Neural cell (in vitro differentiated cells): ENCODE measurements at regions not wholly inside any gene's neighbourhood (a gene's known extent, or its start where the extent isn't known, plus 50 kb on each side); places are given as distances from the start of the nearest gene placed in this dataset.

Experiments
- H2AFZ ChIP-seq: fragments of 200-600, 300-800 bp; sonication (generic), shearing (Covaris generic); 2 replicates; pipeline ENCODE4 v1.6.0; 2014; ENCODE audit warnings: low read depth, mild to moderate bottlenecking, antibody characterized with exemption, low read length, moderate library complexity
- H3F3A ChIP-seq: fragments of 200-600 bp; shearing (Covaris generic); 2 replicates; pipeline ENCODE4 v1.6.1; 2016; ENCODE audit warnings: mild to moderate bottlenecking, moderate library complexity, mixed read lengths, antibody characterized with exemption, low read length; ENCODE audit not compliant: insufficient read depth, poor library complexity, severe bottlenecking
- H3K27ac ChIP-seq: fragments of 200-600, 300-800 bp; sonication (generic), shearing (Covaris generic); 2 replicates; pipeline ENCODE4 v1.5.1; 2014; ENCODE audit warnings: mild to moderate bottlenecking, low read length, moderate library complexity
- H3K27me3 ChIP-seq: fragments of 300-800, 200-600 bp; sonication (generic), shearing (Covaris generic); 2 replicates; pipeline ENCODE4 v1.6.0; 2014; ENCODE audit warnings: mild to moderate bottlenecking, low read depth, low read length, moderate library complexity; ENCODE audit not compliant: insufficient read depth
- H3K36me3 ChIP-seq: fragments of 300-800, 200-600 bp; sonication (generic), shearing (Covaris generic); 2 replicates; pipeline ENCODE4 v1.5.1; 2014; ENCODE audit warnings: mild to moderate bottlenecking, antibody characterized with exemption, low read length, moderate library complexity; ENCODE audit not compliant: insufficient read depth
- H3K4me2 ChIP-seq: fragments of 300-800, 200-600 bp; sonication (generic), shearing (Covaris generic); 2 replicates; pipeline ENCODE4 v1.6.0; 2014; ENCODE audit warnings: mild to moderate bottlenecking, low read length
- H3K4me3 ChIP-seq: fragments of 300-800, 200-600 bp; sonication (generic), shearing (Covaris generic); 2 replicates; pipeline ENCODE4 v1.5.1; 2014; ENCODE audit warnings: mild to moderate bottlenecking, low read length, moderate library complexity
- H3K79me2 ChIP-seq: fragments of 200-600 bp; shearing (Covaris generic); replicated peaks from 2 replicates; pipeline ENCODE4 v1.6.0; 2014; ENCODE audit warnings: mild to moderate bottlenecking, low read length, moderate library complexity; ENCODE audit not compliant: insufficient read depth
- H3K9ac ChIP-seq: fragments of 300-800, 200-600 bp; sonication (generic), shearing (Covaris generic); 2 replicates; pipeline ENCODE4 v1.6.1; 2016; ENCODE audit warnings: mild to moderate bottlenecking, low read length, mixed read lengths
- H3K9me2 ChIP-seq: fragments of 200-600 bp; shearing (Covaris generic); 2 replicates; pipeline ENCODE4 v1.6.1; 2016; ENCODE audit warnings: mild to moderate bottlenecking, low read length, mixed read lengths; ENCODE audit not compliant: insufficient read depth
- H3K9me3 ChIP-seq: fragments of 200-600, 300-800 bp; sonication (generic), shearing (Covaris generic); 2 replicates; pipeline ENCODE4 v1.6.1; 2016; ENCODE audit warnings: mild to moderate bottlenecking, mixed run types, low read length, moderate library complexity, mixed read lengths
- H4K20me1 ChIP-seq: fragments of 200-600 bp; shearing (Covaris generic); 2 replicates; pipeline ENCODE4 v1.6.1; 2016; ENCODE audit warnings: mild to moderate bottlenecking, mixed run types; ENCODE audit not compliant: insufficient read depth
- CTCF ChIP-seq: fragments of 450-650 bp; IDR thresholded peaks from 2 replicates; pipeline ENCODE4 v1.5.1; 2014; ENCODE audit warnings: antibody characterized with exemption, mild to moderate bottlenecking, moderate library complexity; ENCODE audit not compliant: poor library complexity, severe bottlenecking
- EP300 ChIP-seq: fragments of 450-650 bp; conservative IDR thresholded peaks from 2 replicates; pipeline ENCODE4 v1.6.1; 2014; ENCODE audit warnings: antibody characterized with exemption, mild to moderate bottlenecking, moderate library complexity; ENCODE audit not compliant: poor library complexity, severe bottlenecking
- EZH2 ChIP-seq: fragments of 200-600, 300-800 bp; shearing (Covaris generic), sonication (generic); IDR thresholded peaks from 2 replicates; pipeline ENCODE4 v1.6.1; 2014; ENCODE audit warnings: antibody characterized with exemption, low read length, borderline replicate concordance, mild to moderate bottlenecking; ENCODE audit not compliant: insufficient read depth, poor library complexity, severe bottlenecking
- MXI1 ChIP-seq: fragments of 450-650 bp; conservative IDR thresholded peaks from 2 replicates; pipeline ENCODE4 v1.6.1; 2014; ENCODE audit warnings: antibody characterized with exemption, mild to moderate bottlenecking; ENCODE audit not compliant: poor library complexity, severe bottlenecking
- POLR2AphosphoS5 ChIP-seq: IDR thresholded peaks from 2 replicates; pipeline ENCODE4 v1.6.1; 2012
- RAD21 ChIP-seq: fragments of 450-650 bp; conservative IDR thresholded peaks from 2 replicates; pipeline ENCODE4 v1.6.1; 2014; ENCODE audit warnings: antibody characterized with exemption, mild to moderate bottlenecking, moderate library complexity
- SMC3 ChIP-seq: fragments of 450-650 bp; conservative IDR thresholded peaks from 2 replicates; pipeline ENCODE4 v1.6.1; 2014; ENCODE audit warnings: antibody characterized with exemption, mild to moderate bottlenecking, moderate library complexity; ENCODE audit not compliant: poor library complexity
- TAF1 ChIP-seq: IDR thresholded peaks from 2 replicates; pipeline ENCODE4 v1.6.1; 2012; ENCODE audit warnings: low read depth
- TF ChIP-seq, protein P1 (sequence below): IDR thresholded peaks from 2 replicates; pipeline ENCODE4 v1.6.1; 2012; ENCODE audit warnings: borderline replicate concordance

- Histone ChIP-seq H2AFZ (no peak overlapping the region), H3K79me2 (no peaks in the 10 kb centered on the region), H3K9ac (no peak overlapping the region), H3K9me2 (no peaks in the 10 kb centered on the region), H3K4me2 (no peak overlapping the region), H3K27me3 (no peaks in the 10 kb centered on the region), H3F3A (no peaks in the 10 kb centered on the region), H3K4me3 (no peak overlapping the region), H3K9me3 (no peaks in the 10 kb centered on the region), H4K20me1 (no peaks in the 10 kb centered on the region), H3K27ac (no peak overlapping the region), H3K36me3 (no peaks in the 10 kb centered on the region)
- TF ChIP-seq CTCF (no peak), SMC3 (no peak), EZH2 (no peak), POLR2AphosphoS5 (no peak), RAD21 (no peak), TAF1 (no peak), EP300 (no peak), MXI1 (no peak)
- TF ChIP-seq, protein P1, sequence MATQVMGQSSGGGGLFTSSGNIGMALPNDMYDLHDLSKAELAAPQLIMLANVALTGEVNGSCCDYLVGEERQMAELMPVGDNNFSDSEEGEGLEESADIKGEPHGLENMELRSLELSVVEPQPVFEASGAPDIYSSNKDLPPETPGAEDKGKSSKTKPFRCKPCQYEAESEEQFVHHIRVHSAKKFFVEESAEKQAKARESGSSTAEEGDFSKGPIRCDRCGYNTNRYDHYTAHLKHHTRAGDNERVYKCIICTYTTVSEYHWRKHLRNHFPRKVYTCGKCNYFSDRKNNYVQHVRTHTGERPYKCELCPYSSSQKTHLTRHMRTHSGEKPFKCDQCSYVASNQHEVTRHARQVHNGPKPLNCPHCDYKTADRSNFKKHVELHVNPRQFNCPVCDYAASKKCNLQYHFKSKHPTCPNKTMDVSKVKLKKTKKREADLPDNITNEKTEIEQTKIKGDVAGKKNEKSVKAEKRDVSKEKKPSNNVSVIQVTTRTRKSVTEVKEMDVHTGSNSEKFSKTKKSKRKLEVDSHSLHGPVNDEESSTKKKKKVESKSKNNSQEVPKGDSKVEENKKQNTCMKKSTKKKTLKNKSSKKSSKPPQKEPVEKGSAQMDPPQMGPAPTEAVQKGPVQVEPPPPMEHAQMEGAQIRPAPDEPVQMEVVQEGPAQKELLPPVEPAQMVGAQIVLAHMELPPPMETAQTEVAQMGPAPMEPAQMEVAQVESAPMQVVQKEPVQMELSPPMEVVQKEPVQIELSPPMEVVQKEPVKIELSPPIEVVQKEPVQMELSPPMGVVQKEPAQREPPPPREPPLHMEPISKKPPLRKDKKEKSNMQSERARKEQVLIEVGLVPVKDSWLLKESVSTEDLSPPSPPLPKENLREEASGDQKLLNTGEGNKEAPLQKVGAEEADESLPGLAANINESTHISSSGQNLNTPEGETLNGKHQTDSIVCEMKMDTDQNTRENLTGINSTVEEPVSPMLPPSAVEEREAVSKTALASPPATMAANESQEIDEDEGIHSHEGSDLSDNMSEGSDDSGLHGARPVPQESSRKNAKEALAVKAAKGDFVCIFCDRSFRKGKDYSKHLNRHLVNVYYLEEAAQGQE, result no peak
Measured at GRCh38 chr6:85396159-85396808, 53.6 kb upstream of the NT5E start.

DNA sequence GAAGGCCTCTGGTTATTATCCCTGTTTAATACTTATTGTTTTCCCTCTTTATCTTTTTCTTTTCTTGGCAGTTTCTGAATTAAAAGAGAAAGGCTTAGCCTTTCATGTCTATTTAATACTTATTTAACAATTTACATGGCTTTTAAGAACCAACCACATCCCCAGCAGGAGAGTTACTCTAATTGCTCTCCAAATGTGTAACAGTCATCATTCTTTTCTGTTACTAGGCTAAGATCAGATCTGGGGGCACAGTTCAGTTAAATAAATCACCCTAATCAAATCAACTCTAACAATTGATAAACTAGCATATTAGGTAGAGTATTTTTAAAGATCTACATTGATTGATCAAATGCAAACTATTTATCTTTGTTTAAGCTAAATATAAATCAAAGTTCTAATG, 54.1 kb upstream of the NT5E start:
- Histone ChIP-seq H3F3A (no peaks in the 10 kb centered on the region), H3K4me3 (no peak overlapping the region), H3K79me2 (no peaks in the 10 kb centered on the region), H3K36me3 (no peaks in the 10 kb centered on the region), H3K27me3 (no peaks in the 10 kb centered on the region), H2AFZ (no peak overlapping the region), H3K9me2 (no peaks in the 10 kb centered on the region), H3K9me3 (no peaks in the 10 kb centered on the region), H4K20me1 (no peaks in the 10 kb centered on the region), H3K9ac (no peak overlapping the region), H3K4me2 (no peak overlapping the region), H3K27ac (no peak overlapping the region)
- TF ChIP-seq MXI1 (no peak), CTCF (no peak), POLR2AphosphoS5 (no peak), EP300 (no peak), SMC3 (no peak), EZH2 (no peak), TAF1 (no peak), RAD21 (no peak)
- TF ChIP-seq, protein P1, result no peak
